Activated CD4-positive, alpha-beta T cell treated with anti-CD3 and anti-CD28 coated beads, Interleukin-2, amount 50 U/mL, for 16 hours (primary cell): ENCODE measurements at regions not wholly inside any gene's neighbourhood (a gene's known extent, or its start where the extent isn't known, plus 50 kb on each side); places are given as distances from the start of the nearest gene placed in this dataset.

Experiments
- DNase-seq: peaks from one replicate; pipeline ENCODE4 v3.0.0-alpha.2; 2020

DNA sequence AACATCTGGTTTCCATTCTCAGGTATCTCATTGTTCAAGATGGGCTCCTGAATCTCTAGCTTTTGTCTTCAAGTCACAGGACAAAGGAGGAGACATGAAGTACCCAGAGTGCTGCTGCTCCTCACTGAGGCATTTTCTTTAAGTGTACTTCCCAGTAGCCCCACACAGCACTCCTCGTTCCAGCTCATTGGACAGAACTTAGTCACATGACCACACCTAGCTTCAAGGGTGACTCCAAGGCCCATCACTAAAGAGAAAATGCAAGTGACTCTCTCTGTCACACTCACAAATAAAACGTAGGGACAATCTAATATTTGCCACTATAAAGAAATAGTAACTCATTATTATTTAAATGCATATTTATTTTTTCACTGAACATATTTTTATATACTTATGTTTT, 58.3 kb upstream of the NEUROD6 start:
- DNase-seq = no peak

- no peak for DNase-seq
These were observed 66.7 kb upstream of the NEUROD6 start for GRCh38 chr7:31407178-31407676.

DNA sequence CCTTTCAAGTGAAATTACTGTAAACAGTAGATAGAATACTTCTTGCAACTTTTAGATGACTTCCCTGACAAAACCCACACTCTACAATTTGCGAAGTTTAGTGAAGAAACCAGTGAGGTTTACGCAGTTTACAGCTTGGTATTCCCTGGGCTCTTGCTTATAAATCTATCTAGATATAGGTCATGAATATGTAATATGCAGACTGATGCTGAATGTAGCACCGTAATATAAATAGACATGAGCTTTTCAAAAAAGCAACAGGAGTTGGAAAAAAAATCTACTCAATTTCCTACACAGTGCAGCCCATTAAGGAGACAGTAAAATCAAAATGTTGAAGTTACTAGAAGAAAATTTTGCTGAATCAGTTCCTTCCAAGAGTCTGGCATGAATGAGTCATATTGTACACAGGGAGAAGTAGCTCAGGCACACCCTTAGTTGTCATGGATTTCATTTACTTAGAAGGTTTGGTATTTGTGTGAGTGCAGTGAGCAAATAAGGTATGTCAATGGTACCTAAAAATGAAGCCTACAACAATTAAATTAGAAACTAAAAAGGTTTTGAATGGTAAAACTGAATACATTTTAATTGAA, 67.7 kb upstream of the NEUROD6 start:
- no peak for DNase-seq

GRCh38 chr7:31410265-31410664, 69.7 kb upstream of the NEUROD6 start:
- no peak for DNase-seq

- no peak for DNase-seq
These were observed 70.9 kb upstream of the NEUROD6 start for GRCh38 chr7:31411416-31411815.

DNA sequence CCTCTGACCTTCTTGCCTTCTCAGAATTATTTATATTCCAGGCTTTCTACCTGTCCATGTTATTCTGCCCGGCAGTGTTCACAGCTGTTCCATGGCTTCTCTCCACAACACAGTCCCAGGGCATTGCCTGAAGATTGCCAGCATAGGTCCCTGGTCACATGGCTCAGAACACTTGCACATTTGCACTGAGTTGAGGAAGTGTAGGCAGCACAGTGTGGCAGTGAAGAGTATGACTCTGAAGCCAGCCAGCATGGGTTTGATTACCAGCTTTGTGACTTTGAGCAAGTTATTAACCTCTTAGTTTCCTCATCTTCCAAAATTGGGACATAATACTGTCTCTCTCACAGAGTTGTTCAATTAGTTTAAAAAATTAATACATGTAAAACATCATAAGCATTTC, 73.2 kb upstream of the NEUROD6 start:
- DNase-seq = no peak

GRCh38 chr7:31416381-31416870, 75.9 kb upstream of the NEUROD6 start:
- no peak for DNase-seq

DNA sequence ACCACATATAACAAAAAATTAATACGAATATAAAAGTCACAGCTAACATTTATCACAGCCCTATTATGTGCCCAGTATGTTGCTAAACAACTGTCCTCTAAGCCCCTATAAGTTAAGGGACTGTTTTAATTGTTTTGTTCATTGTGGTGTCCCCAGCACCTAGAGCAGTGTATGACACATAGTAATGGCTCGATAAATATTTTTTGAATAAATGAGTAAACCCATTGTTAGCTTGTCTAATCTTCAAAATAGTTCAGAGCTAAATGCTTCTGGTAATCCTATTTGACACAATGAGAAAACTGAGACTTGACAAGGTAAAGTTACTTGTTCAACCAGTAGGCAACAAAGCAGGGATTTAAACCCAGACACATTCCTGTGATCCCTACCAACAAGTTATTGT, 78.4 kb upstream of the NEUROD6 start:
- no peak for DNase-seq

DNA sequence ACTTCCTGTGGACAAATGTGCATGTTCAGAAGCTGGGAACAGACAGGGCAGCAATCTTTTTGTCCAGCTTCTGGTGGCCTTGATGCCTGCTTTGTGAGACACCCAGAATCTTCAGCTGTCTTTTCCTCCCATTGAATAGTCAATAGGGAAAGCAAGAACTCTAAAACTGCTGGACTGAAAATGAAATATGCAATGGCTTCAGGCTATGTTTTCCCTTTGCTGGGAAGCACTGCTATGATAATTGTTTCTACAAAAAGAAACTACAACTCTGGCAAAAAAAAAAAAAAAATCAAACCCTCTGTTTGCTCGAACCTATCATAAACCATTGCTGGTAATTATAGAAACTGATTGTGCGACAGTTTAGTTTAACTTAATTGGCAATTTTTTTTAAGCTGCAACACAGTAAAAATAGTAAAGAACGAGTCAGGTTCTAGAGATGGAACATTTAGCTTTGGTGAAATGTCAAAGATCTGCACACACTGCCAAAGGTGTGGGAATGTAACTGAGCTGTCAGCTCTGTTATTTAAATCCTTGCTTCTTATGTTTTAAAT, 79.1 kb upstream of the NEUROD6 start:
- no peak for DNase-seq

GRCh38 chr7:31420948-31421347, 80.4 kb upstream of the NEUROD6 start:
- no peak for DNase-seq

DNA sequence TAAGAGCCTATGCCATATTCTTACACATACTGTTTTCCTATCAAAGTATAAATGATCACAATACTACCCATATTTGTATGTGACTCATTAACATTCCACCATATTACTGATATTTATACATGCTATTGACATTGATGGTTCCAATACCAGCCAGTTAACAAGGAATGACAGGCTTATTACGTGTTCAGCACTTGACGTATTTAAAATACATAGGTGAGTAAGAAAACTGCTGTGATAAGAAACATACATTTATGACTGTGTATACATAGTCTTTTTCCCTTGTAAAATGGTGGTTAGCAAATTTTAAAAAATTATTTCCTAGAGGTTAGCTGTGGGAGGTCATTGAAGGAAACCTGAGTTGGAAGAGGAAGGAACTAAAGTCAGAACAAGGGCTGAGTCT, 81.1 kb upstream of the NEUROD6 start:
- no peak for DNase-seq

GRCh38 chr7:31423994-31424393, 83.5 kb upstream of the NEUROD6 start:
- no peak for DNase-seq

DNA sequence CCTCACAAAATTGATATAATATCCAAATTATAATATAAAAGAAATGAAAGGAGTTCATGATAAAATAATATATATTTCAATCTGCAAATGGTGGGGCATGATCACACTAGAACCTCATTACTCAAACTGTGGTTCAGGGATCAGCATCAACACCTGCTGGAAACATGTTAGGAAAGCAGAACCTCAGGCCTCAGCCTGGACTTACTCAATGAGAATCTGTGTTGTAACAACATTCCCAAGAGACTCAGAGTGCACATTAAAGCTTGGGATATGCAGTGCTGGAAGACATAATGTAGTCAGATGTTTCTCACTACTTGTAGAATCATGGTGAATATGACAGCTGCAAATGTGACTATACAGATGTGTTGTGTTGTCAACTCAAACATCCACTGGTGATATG, 81.7 kb upstream of the ITPRID1 start:
- DNase-seq = no peak

GRCh38 chr7:31432836-31433340, 81.0 kb upstream of the ITPRID1 start:
- DNase-seq = no peak

DNA sequence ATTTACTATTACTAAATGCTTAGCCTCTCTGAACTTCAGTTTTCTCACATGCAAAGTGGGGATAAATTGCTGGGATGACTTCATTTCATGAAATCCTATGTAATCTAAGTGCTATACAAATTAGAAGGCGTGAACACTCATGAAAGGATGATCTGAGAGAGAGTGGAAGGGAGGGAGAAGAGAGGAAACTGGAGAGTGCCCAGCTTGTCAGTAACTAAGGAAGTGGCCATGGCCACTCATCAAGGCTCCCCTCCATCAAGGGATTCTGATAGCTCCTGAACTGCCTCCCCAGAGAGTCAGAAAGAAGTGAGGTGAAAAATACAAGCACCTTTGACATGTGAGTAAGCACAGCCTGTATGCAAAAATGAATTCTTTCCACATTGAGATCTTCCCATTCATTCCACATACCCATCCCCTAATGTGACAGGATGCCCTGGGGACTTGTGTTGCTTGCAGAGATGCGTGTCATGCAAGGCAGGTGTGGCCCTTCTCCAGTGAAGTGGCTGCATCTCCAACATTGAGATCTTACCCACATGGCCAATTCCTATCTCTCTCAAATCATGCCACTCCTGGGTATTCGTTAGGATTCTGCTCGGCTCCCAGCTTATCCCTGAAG, 76.5 kb upstream of the ITPRID1 start:
- no peak for DNase-seq

- DNase-seq = no peak
These were observed 74.7 kb upstream of the ITPRID1 start for GRCh38 chr7:31439165-31439564.

DNA sequence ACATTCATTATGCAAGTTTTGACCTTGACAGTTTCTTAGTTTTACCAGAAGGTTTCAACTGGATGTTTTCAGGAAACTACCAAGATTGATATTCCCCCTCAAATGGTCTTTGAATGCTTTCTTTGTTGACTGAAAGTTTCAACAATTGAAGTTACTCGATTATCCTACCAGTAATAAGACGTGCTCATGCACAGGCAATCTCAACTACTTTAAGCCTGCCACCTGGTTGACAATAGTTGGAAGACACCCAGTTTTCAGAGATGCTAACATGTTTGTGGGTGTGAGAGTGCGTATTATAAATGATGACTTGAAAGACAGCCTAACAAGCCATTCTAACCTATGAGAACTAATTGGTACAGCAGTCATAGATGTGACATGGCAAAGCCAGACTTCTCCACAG, 73.4 kb upstream of the ITPRID1 start:
- no peak for DNase-seq

DNA sequence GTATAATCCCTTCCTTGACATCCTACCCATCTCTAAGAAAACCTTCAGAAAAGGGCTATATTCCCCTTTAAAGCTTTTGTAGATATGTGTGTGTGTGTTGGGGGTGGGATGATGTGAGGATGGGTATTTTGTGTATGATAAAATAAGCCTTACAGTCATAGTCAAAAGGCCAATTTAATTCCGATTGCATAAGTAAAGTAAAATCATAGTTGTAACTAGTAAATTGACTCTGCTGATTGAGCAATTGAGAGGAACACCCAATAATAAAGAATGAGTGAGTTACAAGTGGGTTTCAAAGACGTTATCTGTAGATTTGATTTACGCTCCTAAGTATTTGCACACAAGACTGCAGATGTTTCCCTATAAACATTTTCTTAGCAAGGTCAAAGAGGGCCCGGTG, 71.3 kb upstream of the ITPRID1 start:
- no peak for DNase-seq

DNA sequence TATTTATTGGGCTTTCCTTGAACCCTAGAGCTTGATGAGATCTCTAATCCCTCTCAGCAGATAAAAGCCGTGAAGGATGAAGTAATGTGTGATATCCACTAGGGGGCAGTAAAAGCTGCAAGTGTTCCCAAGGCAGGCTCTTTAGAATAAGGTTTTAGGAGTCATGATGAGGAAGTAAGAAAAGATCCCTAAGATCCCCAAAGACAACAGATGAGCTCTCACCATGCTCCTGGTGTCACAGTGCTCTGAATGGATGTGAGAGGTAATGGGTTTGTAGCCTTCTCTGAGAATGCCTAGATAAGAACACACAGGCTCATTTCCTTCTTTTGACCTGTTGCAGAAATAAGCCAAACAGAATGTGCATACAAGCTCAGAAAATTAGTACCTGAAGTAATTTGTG, 70.4 kb upstream of the ITPRID1 start:
- DNase-seq = peak; percentile 38

GRCh38 chr7:31444196-31444595, 69.7 kb upstream of the ITPRID1 start:
- DNase-seq = no peak

GRCh38 chr7:31445686-31446355, 68.1 kb upstream of the ITPRID1 start:
- no peak for DNase-seq

GRCh38 chr7:31448649-31449048, 65.2 kb upstream of the ITPRID1 start:
- no peak for DNase-seq

GRCh38 chr7:31455844-31456243, 58.0 kb upstream of the ITPRID1 start:
- no peak for DNase-seq
